AG08395 (cell line): ENCODE measurements at regions not wholly inside any gene's neighbourhood (a gene's known extent, or its start where the extent isn't known, plus 50 kb on each side); places are given as distances from the start of the nearest gene placed in this dataset.
"Not testable (repeated sequence)": the region's sequence is repeated elsewhere in the genome, so short reads cannot be mapped to it uniquely, and the experiment has no call there.

ENCODE experiments used
- DNase-seq: peaks from one replicate; pipeline ENCODE4 v3.0.0; 2012; ENCODE audit warnings: mixed read lengths, low spot score

DNA sequence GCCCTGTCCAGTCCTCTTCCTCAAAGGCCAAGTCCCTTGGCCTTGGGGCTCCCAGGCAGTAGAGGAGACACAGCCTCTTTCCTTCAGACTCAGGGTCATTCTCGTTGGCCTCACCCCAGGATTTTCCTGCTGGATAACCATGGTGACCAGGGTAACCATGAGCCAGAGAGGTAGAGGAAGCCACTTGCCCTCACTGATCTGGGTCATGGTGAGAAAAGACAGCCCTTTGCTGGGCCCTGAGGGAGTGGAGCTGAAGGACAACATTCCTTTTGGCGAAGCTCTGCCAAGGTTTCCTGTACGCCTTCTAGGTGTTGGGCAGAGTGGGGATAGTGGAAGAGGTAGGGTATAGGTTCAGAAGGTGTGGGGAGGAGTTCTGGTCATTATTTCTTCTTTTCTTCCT, 53.1 kb upstream of the WNT4 start:
- no peak for DNase-seq

DNA sequence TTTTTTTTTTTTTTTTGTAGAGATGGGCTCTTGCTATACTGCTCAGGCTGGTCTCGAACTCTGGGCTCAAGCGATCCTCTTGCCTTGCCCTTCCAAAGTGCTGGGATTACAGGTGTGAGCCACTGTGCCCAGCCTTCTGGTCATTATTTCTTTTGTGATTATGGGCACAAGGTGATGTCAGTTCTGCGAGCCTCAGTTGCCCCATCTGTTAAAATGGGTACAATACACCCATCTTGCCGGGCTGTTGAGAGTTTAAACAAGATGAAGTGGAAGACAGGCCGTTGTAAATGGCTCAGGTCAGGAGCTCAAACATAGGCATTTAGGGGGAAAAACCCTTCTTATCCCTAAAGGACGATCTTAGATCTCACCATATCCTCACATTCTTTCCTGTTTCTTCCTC, 53.7 kb upstream of the WNT4 start:
- DNase-seq, result no peak

DNA sequence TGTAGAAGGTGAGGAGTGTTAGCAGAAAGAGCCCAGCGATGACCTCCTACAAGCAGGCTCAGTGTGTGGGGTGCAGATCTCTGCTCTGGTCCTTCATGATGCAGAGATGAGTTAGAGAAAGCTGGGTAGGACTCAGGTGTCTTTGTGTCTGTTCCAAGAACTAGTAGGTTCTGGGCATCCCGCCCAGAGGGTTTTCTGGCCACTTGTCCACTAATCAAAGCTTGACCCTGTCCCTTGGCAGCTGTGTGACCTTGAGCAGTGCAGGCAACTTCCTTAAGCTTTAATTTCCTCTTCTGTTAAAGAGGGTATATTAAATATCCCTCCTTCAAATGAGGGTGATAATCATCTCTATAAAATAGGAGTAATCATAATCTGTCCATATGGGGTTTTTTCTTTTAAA, 54.7 kb upstream of the WNT4 start:
- DNase-seq, result no peak

- DNase-seq, result no peak
Measured at GRCh38 chr1:22201023-22201422, 58.1 kb upstream of the WNT4 start.

GRCh38 chr1:22203335-22203734, 60.4 kb upstream of the WNT4 start:
- DNase-seq, result no peak

GRCh38 chr1:22204057-22204840, 61.4 kb upstream of the WNT4 start:
- no peak for DNase-seq

DNA sequence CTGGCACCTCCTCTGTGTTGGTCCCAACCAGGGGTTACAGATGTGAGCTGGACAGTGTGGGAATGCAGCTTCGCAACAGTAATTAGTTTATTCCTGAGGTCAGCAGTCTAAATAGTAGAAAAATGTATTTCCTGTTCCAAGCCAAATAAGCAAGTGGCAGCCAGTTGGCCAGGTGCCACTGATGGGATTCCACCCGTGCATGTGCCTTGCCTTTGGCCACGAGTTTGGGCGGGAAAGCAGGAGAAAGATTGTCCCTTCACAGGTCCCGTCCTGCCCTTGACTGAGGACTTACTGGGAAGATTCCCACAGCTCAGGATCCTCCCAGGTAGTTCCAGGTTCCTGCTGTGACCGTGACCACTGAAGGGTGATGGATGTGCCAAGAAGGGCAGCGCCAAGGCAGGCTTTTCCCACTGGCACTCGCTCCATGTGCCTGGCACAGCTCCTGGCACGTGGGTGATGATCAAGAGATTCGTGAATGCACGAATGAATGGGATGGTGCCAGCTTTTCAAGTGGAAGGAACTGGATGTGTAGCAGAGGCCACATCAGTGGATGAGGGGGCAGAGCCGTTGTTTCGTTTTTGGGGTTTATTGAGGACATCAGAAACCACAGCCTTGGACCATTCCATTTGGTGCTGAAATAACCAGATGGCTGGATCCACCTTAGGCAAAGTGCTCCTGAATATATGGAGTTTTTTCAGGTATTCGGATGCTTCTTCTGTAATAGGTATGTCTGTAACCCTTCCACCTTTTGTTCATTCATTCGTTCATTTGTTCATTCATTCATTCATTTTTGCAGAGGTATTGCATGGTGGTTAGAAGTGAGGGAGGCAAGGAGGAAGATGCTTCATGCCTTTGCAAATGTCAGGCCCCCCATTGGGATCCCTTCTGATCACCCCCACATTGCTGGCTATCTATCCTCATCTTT, 62.4 kb upstream of the WNT4 start:
- no peak for DNase-seq

GRCh38 chr1:22206551-22207125, 63.7 kb upstream of the WNT4 start:
- no peak for DNase-seq

- DNase-seq, result peak; percentile 33
Measured at GRCh38 chr1:22207511-22208267, 64.8 kb upstream of the WNT4 start.

- DNase-seq, result no peak
Measured at GRCh38 chr1:22208268-22208972, 65.5 kb upstream of the WNT4 start.

- no peak for DNase-seq
Measured at GRCh38 chr1:22208973-22209378, 66.1 kb upstream of the WNT4 start.

DNA sequence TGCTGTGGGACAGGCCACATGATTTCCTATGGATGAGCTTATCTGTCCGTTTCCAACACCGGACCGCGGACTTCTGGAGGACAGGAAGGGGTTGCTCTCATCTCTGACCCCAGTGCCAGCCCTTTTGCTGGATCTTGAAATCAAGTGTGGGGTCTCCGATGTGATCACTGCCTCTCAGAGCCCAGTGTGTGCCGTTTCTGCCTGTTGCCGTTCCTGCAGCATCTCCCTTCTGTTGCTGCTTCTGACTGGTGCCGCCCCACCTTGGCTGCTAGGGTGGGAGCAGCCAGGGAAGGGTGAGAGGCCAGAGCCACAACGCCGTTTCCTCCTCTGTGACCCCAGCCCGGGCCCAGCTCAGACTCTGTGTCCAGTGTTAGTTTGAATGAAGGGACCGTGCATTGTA, 67.3 kb upstream of the WNT4 start:
- no peak for DNase-seq

- DNase-seq, result no peak
Measured at GRCh38 chr1:22210636-22211035, 67.7 kb upstream of the WNT4 start.

- not testable (repeated sequence) for DNase-seq
Measured at GRCh38 chr1:22211459-22211858, 68.6 kb upstream of the WNT4 start.

- no peak for DNase-seq
Measured at GRCh38 chr1:22212400-22213233, 69.7 kb upstream of the WNT4 start.

- no peak for DNase-seq
Measured at GRCh38 chr1:22216210-22216883, 73.5 kb upstream of the WNT4 start.

DNA sequence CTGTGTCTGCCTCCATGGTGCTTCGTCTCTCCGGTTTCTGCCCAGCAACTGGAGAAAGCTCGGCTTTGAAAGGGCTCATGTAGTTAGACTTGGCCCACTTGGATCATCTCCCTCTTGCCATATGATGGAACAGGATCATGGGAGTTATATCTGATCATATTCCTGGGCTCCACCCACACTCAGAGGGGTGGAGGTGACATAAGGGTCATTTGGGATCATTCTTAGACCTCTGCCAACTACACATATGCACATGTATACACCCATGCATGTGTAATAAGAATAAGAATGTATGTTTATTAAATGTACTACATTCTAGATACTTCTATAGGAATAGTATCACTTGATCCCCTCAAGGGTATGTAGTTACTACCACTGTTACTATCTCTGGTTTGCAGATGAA, 74.1 kb upstream of the WNT4 start:
- no peak for DNase-seq

- no peak for DNase-seq
Measured at GRCh38 chr1:22217811-22218460, 75.0 kb upstream of the WNT4 start.

- no peak for DNase-seq
Measured at GRCh38 chr1:22218618-22219250, 75.8 kb upstream of the WNT4 start.
